HG03103 (cell line): ENCODE measurements at regions not wholly inside any gene's neighbourhood (a gene's known extent, or its start where the extent isn't known, plus 50 kb on each side); places are given as distances from the start of the nearest gene placed in this dataset.

Experiments
- ATAC-seq: cut with Tn5 transposase; IDR thresholded peaks from one replicate; pipeline ENCODE4 v1.9.1; 2021; ENCODE audit warnings: low read depth; ENCODE audit not compliant: unreplicated experiment

DNA sequence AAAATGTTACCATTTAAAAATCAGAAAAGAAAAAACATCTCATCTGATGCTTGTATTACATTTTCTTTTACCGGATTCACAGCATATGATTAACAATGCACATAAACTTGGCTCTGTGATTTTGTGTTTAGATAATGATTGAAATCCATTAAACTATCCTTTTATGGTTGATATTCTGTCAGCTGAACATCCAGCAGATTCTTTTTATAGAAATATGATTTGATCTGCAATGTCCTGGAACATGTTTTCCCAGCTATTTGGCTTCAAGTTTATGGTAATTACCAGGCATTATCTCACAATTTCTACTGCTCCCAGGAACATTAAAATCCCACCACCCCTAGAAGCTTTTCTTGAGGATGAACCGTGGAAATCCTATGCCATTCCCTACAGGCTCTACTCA lies 205.7 kb upstream of the TET2 start:
- ATAC-seq: no peak

DNA sequence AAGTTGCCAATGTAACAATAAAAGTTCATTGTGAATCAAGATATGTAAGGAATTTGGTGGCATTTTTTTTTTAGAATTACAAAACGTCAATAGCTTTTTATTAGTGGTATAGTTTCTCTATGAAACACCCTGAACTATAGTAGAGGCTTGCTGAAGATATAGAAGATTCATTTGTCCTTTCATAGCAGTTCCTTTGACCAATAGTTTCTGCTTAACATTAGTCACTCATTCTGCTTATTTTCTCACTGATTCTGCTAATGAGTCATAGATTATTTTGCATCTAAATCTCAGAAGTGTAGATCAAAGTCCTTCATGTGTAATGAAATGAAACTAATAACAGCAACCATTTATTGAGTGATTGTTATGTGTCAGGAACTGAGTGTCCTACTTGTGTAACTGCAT lies 205.0 kb upstream of the TET2 start:
- no peak for ATAC-seq

DNA sequence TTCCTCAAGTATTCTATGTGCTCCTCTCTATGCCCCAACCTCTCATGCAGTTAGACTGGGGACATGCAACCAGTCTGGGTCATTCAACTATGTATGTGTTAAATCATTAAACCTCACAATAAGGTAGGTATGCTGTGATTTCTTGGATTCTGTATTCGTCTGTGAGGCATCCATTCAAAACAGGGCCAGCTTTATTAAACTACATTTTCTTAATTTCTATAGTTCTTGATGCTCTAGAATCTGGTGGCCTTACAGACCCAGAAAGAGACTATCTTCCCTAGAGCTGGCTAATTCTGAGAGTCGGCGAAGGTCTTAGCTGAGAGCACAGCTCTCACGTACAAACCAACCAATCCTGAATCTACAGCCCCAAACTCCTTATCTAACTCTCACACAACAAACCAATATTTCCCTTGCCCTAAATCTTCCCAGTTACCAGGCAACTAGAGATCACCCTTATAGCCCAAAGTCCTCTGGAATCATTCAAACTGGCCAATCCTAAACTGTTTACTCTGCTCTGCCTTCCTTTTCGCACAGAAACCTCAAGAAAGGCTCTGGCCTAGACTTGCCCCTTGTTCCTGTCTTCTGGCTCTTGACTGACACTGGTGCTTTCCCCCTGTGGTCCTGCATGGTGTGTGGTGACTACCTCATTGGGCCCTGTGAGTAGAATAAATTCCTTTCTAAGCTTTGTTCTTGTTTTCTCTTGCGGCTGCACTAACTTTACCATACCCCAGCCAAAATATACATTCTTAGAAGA lies 203.5 kb upstream of the TET2 start:
- no peak for ATAC-seq

DNA sequence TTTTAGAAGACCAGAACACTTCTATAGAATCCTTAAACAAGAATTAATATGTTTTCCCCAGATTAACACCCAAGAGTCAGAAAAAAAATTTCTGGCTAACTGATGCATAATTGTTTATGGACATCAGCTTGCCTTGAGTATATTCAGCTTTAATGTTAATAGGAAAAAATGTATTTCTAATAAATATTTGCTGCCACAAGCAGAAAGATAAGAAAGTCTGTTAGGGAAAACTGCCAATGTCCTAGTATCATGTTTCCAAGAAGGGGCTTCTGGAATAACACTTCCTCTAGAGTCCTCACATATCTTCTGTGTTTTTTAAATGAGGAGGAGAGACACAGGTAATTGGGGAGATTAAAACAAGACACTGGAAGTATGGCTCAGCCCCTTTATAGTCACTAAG lies 202.1 kb upstream of the TET2 start:
- ATAC-seq: no peak

DNA sequence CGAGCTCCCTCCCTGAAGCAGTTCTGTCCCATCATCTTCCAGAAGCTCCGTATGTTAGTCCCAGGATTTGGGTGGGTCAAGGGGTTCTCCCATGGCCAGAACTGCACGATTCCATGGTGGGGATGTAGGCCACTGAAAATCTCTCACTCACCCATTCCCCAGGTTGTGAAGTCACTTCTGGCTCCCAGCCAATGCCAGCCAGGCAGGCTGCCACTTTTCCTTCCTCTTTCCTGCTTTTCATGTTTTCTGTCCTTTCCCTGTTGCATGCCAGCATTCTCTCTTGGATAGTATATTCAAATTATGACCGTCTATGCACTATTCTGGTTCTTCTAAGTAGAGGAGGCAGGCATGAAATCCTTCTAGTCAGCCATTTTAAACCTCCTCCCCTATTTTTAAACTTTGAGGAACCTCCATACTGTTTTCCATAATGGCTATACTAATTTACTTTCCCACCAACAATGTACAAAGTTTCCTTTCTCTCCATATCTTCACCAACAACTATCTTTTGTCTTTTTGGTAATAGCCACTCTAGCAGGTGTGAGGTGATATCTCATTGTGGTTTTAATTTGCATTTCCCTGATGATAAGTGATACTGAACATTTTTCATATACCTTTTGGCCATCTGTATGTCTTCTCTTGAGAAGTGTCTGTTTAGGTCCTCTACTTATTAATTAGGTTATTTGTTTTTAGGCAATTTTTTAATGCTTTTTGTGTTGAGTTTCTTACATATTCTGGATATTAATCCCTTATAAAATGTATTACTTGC lies 182.1 kb upstream of the TET2 start:
- no peak for ATAC-seq

- ATAC-seq: peak; percentile 97
These were observed 180.2 kb upstream of the TET2 start for GRCh38 chr4:104966349-104967033.

DNA sequence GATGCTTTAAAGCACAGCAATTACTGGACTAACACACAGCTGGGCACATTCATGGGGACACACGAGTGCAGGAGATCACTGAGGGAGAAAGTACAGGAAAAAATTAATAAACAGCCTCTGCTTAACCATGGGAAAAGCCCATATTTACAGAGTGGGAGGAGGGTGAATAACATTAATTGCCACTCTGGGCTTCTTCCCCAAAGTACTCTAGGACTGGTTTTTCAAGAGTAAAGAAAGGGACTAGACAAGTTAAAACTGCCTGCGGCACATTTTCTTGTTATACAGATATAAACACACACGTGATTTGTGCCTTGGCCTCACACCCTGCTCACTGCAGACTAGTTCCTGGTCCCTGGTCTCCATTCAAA lies 179.7 kb upstream of the TET2 start:
- peak; percentile 17 for ATAC-seq

GRCh38 chr4:104969394-104970082 lies 177.1 kb upstream of the TET2 start:
- no peak for ATAC-seq

DNA sequence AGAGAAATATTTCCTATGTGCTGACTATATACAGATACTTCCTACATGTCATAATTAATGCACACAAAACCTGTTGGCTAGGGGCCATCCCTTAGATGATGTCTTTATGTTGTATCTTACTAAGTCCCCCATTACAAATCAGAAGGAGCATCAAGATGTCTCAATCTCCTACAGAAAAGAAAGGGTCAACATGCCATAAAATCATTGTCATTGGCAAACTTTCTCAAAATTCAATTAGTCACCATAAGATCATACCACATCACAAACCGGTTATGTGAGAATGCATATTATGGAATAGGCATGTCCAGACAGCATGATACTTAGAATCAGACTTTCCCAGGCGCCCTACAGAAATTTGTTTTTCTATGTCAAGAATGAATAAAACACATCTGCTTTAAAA lies 175.2 kb upstream of the TET2 start:
- no peak for ATAC-seq

- no peak for ATAC-seq
These were observed 173.0 kb upstream of the TET2 start for GRCh38 chr4:104973708-104974107.

- no peak for ATAC-seq
These were observed 171.1 kb upstream of the TET2 start for GRCh38 chr4:104975617-104976016.

- ATAC-seq: no peak
These were observed 170.4 kb upstream of the TET2 start for GRCh38 chr4:104976262-104976661.

DNA sequence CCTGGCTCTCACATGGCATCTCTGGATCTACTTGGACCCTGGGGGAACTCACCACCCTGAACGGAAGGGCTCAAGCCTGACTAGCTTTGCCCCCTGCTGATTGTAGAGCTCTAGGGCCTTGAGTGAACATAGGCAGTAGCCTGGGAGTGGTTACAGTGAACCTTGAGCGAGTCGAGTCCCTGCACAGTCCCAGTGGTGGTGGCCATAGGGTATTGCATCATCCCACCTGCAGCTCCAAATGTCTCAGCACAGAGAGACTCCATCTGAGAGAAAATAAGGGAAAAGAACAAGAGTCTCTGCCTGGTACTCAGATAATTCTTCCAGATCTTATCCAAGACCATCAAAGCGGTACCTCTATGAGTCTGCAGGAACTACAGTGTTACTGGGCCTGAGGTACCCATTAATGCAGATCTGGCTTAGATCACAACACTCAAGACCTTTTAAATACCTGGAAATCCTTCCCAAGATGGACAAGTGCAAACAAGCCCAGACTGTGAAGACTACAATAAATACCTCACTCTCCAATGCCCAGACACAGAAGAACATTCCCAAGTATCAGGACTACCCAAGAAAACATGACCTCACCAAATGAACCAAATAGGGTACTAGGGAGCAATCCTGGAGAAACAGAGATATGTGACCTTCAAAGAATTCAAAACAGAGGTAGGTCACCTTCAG lies 167.5 kb upstream of the TET2 start:
- ATAC-seq: no peak

DNA sequence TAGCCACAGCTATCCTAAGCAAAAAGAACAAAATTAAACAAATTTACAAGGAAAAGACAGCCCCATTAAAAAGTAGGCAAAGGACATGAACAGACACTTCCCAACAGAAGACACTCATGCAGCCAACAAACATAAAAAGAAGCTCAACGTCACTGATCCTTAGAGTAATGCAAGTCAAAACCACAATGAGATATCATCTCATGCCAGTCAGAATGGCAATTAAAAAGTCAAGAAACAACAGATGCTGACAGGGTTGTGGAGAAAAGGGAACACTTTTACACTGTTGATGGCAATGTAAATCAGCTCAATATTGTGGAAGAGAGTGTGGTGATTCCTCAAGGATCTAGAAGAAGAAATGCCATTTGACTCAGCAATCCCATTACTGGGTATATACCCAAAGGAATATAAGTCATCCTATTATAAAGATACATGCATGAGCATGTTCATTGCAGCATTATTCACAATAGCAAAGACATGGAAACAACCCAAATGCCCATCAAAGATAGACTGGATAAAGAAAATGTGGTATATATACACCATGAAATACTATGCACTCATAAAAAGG lies 163.0 kb upstream of the TET2 start:
- no peak for ATAC-seq

- ATAC-seq: no peak
These were observed 160.4 kb upstream of the TET2 start for GRCh38 chr4:104986306-104986705.

DNA sequence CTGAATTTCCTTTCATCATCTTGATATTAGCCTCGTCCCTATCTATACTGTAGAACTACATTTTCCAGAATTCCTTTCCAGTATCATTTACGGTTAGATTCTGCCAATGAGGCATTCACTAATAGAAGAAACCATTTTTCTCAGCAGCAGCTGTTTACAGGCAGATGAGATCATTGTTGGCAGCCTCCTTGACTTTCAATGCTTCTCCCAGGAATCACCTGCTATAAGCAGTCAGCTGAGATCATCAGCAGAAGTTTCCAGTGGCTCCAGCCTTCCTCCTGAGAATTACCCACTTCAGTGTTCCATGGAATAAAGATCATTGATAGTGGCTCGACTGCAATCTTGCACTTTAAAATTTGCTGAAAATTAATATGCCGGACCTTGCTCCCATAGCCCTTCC lies 157.3 kb upstream of the TET2 start:
- no peak for ATAC-seq

DNA sequence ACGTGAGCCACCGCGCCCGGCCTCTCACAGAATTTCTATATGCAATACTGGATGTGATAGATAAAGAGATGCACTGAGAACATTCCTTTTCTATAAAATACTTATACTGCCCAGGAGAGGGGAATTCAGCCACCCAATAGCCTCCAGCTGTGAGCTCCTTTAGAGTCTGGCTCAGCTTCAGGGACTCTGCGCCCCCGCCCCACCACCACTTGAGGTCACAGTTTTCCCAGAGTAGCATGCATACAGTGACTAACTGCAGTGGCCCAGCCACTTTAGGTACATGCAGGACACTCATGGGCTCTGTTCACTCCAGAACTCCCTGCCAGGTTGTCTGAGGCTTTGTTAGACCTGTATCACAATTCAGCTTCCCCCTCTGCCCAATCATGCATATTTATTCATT lies 144.4 kb upstream of the TET2 start:
- ATAC-seq: no peak

- no peak for ATAC-seq
These were observed 132.4 kb upstream of the TET2 start for GRCh38 chr4:105014234-105014633.

DNA sequence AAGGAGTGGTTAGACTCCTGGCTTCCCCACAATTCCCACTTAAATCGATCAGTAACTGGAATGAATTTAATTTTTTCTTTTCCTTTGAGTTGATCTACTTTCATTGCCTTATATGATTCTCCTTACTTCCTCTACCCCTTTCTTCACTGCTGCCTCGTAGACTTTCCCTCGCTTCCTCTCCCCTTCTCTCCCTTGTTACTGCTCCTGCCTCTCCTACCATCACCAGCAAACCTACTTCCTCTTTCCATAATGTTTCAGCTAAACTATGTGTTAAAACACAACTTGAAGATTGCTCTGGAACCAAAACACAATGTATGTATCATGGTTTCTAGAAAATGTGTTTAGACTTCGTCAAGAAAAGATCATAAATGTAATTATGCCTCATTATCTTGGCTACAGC lies 132.0 kb upstream of the TET2 start:
- ATAC-seq: no peak

DNA sequence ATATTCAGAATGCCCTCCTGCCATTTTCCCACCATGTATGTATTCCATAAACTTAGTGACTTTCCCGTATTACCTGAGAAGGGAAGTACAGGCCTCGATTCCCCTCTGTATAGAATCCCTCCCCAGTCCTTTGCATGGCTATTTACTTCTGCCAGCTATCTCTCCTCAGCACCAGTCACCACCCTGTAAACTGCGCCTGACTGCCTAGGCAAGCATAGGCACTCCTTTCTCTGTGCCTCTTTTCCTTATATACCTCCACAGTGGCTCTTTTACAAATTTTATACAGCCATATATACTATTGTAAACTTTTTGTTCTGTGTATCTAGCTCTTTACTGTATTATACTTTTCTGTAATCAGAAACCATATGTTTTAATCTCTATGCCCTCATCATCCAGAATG lies 130.9 kb upstream of the TET2 start:
- no peak for ATAC-seq
